OCI-M1 (cell line): ENCODE measurements at regions not wholly inside any gene's neighbourhood (a gene's known extent, or its start where the extent isn't known, plus 50 kb on each side); places are given as distances from the start of the nearest gene placed in this dataset.
A peak's percentile ranks its signal among the peaks of the same experiment; 100 is the strongest.

Source experiments
- DNase-seq: peaks from one replicate; lab custom pipeline; 2025; lab: John Stamatoyannopoulos, UW

DNA sequence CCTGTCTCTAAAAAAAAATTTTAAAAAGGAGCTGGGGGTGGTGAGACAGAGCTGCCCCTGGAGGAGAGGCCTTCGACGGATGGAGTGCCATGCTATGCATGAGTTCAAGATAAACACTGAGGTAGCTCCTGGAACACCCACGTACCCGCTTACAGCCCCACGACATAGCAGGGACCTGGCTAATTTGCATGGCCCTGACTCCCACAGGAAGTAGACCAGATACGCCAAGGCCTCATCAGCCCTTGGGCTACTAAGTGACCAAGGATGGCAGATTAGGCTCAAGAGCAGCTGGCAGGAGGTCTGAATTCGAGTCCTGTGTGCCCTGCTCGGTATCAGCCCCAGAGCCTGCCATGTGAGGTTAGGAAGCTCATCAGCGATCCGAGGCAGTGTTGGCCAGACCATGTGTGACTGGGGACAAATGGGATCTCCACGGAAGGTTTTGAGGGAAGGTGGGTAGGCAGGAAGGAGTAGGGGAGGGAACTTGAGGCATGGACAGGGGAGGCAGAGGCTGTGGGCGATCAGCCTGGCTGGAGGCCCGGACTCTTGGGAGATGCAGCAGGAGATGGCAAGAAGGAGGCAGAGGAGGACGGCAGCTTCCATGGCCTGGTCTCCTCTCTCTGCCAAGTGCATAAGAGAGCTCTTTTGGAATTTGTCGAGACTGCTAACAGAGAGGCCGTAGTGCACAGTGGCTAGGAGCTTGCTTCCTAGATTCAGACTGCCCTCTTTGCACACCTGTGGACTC, 218.3 kb downstream of the GLI2 start:
- DNase-seq = no peak

GRCh38 chr2:120954939-120955338, 219.3 kb downstream of the GLI2 start:
- no peak for DNase-seq

DNA sequence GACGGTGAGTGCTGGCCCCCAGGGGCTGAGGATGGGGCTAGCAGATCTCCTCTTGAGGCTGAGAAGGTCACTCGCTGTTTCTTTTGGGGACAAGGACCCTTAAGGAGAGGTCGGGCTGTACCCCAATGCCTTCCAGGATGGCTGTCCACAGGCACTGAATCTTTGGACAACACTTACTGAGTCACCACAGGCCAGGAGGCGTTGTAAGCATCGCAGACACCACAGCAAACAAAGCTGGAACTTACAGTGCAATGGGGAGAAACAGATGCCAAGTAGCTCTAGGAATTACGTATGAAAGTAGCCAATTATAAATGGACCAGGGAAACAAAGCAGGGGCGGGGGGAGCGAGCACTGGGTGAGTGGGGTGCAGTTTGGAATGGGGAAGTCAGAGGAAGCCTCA, 219.8 kb downstream of the GLI2 start:
- no peak for DNase-seq

- DNase-seq = no peak
These were observed 221.0 kb downstream of the GLI2 start for GRCh38 chr2:120956486-120957156.

- DNase-seq = no peak
These were observed 222.2 kb downstream of the GLI2 start for GRCh38 chr2:120957905-120958304.

- peak; percentile 59 for DNase-seq
These were observed 223.1 kb downstream of the GLI2 start for GRCh38 chr2:120958623-120959366.

GRCh38 chr2:120959426-120959825, 223.8 kb downstream of the GLI2 start:
- no peak for DNase-seq

DNA sequence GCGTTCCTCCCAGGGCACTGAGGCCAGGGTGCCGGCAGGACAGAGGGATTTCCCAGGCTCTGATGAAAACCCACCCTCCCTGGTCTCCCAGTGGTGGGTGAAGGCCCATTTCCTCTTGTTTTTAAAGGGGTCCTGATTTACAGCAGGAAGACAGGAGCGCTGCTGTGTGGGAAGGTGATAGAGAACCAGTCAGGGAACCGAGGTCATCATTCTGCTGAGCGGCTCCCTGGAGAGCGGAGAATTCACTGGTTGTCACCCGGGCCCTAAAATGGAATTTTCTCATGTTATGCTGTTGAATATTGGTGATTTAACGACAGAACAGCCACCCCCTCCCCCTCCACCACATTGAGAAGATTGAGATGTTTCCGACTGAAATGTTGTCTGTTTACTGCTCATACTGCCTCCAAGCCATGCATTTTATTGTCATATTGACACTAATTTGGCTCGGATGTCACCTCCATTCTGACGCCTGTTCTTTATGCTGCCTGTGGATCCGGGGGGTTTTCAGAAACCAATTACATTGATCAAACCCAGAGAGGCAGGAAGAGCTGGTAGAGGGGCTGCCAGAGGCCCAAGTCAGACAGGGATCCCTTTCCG, 225.2 kb downstream of the GLI2 start:
- DNase-seq = no peak

- no peak for DNase-seq
These were observed 225.7 kb downstream of the GLI2 start for GRCh38 chr2:120961396-120961795.

- no peak for DNase-seq
These were observed 228.5 kb downstream of the GLI2 start for GRCh38 chr2:120963997-120964705.

DNA sequence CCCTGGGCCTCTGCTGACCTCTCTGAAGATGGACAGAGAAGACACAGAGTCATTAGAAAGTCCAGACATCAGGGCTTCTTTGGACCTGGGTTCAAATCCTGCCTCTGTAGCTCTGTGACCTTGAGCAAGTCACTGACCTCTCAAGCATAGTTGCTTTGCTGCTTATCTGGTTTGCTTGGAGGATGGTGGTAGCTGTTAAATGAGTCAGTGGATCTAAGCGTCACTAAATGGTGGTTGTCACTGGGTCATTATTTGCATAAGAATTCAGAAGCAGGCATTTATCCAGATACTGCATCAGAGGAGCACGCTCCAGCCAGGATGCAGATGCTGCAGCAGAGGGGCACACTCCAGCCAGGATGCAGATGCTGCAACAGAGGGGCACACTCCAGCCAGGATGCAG, 229.2 kb downstream of the GLI2 start:
- DNase-seq = no peak

GRCh38 chr2:120966510-120967254, 231.0 kb downstream of the GLI2 start:
- DNase-seq = no peak

- DNase-seq = no peak
These were observed 232.8 kb downstream of the GLI2 start for GRCh38 chr2:120968307-120969015.

GRCh38 chr2:120969613-120970355, 234.1 kb downstream of the GLI2 start:
- DNase-seq = no peak

GRCh38 chr2:120971866-120972265, 236.2 kb downstream of the GLI2 start:
- DNase-seq = no peak

- no peak for DNase-seq
These were observed 236.6 kb downstream of the GLI2 start for GRCh38 chr2:120972286-120972685.

DNA sequence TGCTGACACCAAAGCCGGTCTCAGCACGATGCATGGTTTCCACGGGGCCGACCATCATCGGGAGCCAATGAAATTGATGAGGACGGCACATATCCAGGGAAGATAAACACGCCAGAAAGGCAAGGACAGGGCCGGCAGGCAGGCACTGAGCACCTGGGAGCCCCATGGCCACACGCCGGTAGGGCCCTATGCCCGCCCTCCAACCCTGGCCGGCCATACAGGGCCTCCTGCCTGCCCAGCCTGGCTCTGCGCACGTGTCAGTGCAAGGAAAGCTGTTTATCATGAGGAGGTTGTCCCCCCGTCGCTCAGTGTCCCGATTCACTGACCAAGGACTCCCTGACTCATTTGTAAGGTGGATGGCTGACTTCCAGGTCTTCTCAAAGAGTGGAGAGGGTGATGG, 237.5 kb downstream of the GLI2 start:
- no peak for DNase-seq

DNA sequence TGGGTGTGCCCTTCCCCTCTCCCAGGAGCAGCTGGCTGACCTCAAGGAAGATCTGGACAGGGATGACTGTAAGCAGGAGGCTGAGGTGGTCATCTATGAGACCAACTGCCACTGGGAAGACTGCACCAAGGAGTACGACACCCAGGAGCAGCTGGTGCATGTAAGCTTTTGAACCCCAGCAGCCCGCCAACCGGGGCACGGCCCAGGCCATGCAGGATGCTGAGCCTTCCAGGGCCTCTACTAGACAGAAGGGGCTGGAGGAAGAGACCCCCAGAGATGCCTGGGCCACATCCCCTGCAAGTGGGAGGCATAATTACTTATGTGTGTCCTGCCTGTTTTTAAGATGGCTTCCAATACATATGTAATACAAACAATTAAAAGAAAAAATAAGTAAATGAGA, 239.3 kb downstream of the GLI2 start:
- no peak for DNase-seq

GRCh38 chr2:120976501-120977307, 241.0 kb downstream of the GLI2 start:
- no peak for DNase-seq
